OCI-LY1 (cell line): ENCODE measurements at regions not wholly inside any gene's neighbourhood (a gene's known extent, or its start where the extent isn't known, plus 50 kb on each side); places are given as distances from the start of the nearest gene placed in this dataset.

Experiments used
- H2AFZ ChIP-seq: fragments of 200-600 bp; sonication (generic), shearing (Covaris generic); 2 replicates; pipeline ENCODE4 v1.6.0; 2014; ENCODE audit warnings: antibody characterized with exemption, mild to moderate bottlenecking, low read length
- H3F3A ChIP-seq: fragments of 200-600 bp; sonication (generic), shearing (Covaris generic); 2 replicates; pipeline ENCODE4 v1.6.0; 2014; ENCODE audit warnings: mild to moderate bottlenecking, antibody characterized with exemption, low read length, moderate library complexity; ENCODE audit not compliant: insufficient read depth
- H3K27ac ChIP-seq: fragments of 200-600 bp; sonication (generic); 2 replicates; pipeline ENCODE4 v1.5.1; 2014; ENCODE audit warnings: low read length, mixed run types, mild to moderate bottlenecking, low read depth; ENCODE audit not compliant: poor library complexity, severe bottlenecking
- H3K27me3 ChIP-seq: fragments of 200-600 bp; sonication (generic); 2 replicates; pipeline ENCODE4 v1.6.0; 2014; ENCODE audit warnings: antibody characterized with exemption, mild to moderate bottlenecking, low read length, moderate library complexity; ENCODE audit not compliant: insufficient read depth
- H3K36me3 ChIP-seq: fragments of 200-600 bp; sonication (generic); 2 replicates; pipeline ENCODE4 v1.6.1; 2014; ENCODE audit warnings: mild to moderate bottlenecking, antibody characterized with exemption, low read length, moderate library complexity, mixed read lengths; ENCODE audit not compliant: insufficient read depth
- H3K4me1 ChIP-seq: fragments of 200-600 bp; sonication (generic); 2 replicates; pipeline ENCODE4 v1.5.1; 2014; ENCODE audit warnings: mild to moderate bottlenecking, low read length, moderate library complexity; ENCODE audit not compliant: insufficient read depth, severe bottlenecking
- H3K4me2 ChIP-seq: fragments of 200-600 bp; sonication (generic), shearing (Covaris generic); 2 replicates; pipeline ENCODE4 v1.6.1; 2014; ENCODE audit warnings: low read length
- H3K4me3 ChIP-seq: fragments of 200-600 bp; sonication (generic); 2 replicates; pipeline ENCODE4 v1.5.1; 2014; ENCODE audit warnings: low read length, low read depth, mild to moderate bottlenecking, mixed read lengths; ENCODE audit not compliant: poor library complexity, severe bottlenecking
- H3K79me2 ChIP-seq: fragments of 200-600 bp; shearing (Covaris generic); 2 replicates; pipeline ENCODE4 v1.6.1; 2016; ENCODE audit warnings: mixed run types, low read length, mixed read lengths; ENCODE audit not compliant: insufficient read depth
- H3K9ac ChIP-seq: fragments of 200-600 bp; sonication (generic), shearing (Covaris generic); 2 replicates; pipeline ENCODE4 v1.6.1; 2014; ENCODE audit warnings: mild to moderate bottlenecking, low read length, mixed read lengths
- H3K9me2 ChIP-seq: fragments of 200-600 bp; sonication (generic), shearing (Covaris generic); 2 replicates; pipeline ENCODE4 v1.6.1; 2014; ENCODE audit warnings: low read depth, mild to moderate bottlenecking, low read length, mixed read lengths
- H3K9me3 ChIP-seq: fragments of 200-600 bp; shearing (Covaris generic); 2 replicates; pipeline ENCODE4 v1.6.1; 2014; ENCODE audit warnings: low read length, mixed read lengths
- H4K20me1 ChIP-seq: fragments of 200-600 bp; sonication (generic), shearing (Covaris generic); 2 replicates; pipeline ENCODE4 v1.6.0; 2016; ENCODE audit warnings: mild to moderate bottlenecking, low read length; ENCODE audit not compliant: insufficient read depth
- CTCF ChIP-seq: fragments of 200-600 bp; sonication (generic), shearing (Covaris generic); IDR thresholded peaks from 2 replicates; pipeline ENCODE4 v1.5.1; 2017; ENCODE audit warnings: mild to moderate bottlenecking, antibody characterized with exemption, low read length, moderate library complexity, mixed read lengths
- EZH2 ChIP-seq: fragments of 200-600 bp; sonication (generic), shearing (Covaris generic); IDR thresholded peaks from 2 replicates; pipeline ENCODE4 v1.8.0; 2017; ENCODE audit warnings: borderline replicate concordance, mixed run types, mild to moderate bottlenecking, antibody characterized with exemption, low read length, moderate library complexity, mixed read lengths

DNA sequence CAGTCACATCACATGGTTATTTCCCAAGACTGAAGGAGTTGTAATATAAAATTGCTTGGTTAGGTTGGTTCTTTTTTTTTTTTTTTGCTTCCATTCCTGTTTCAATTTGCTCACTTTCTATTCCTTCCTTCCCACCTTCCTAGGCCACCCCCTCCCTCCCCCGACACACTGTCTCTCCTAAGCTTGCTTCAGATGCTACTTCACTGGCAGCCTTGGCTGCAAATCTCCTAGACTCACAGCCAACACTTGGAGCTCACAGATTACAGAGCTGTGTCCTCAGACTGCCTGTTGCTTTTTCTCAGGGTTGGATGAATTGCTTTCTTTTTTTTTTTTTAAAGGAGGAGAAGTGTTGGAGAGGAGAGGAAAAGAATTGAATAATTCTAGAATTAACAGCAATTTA is 77.3 kb upstream of the GRIN2B start:
- H3K4me3 ChIP-seq: no peak overlapping the region
- H3K4me2 ChIP-seq: no peak overlapping the region
- no peak overlapping the region for H3K27ac ChIP-seq
- no peak overlapping the region for H2AFZ ChIP-seq
- no peaks in the 10 kb centered on the region for H3K27me3 ChIP-seq
- no peaks in the 10 kb centered on the region for H3K9me2 ChIP-seq
- no peaks in the 10 kb centered on the region for H3K9me3 ChIP-seq
- no peaks in the 10 kb centered on the region; the same call in 1 of the 2 replicates for H3F3A ChIP-seq
- H3K79me2 ChIP-seq: no peaks in the 10 kb centered on the region
- H4K20me1 ChIP-seq: no peaks in the 10 kb centered on the region
- no peaks in the 10 kb centered on the region for H3K4me1 ChIP-seq
- TF ChIP-seq CTCF (no peak), EZH2 (no peak)
- no peaks in the 10 kb centered on the region for H3K36me3 ChIP-seq
- H3K9ac ChIP-seq: no peak overlapping the region

DNA sequence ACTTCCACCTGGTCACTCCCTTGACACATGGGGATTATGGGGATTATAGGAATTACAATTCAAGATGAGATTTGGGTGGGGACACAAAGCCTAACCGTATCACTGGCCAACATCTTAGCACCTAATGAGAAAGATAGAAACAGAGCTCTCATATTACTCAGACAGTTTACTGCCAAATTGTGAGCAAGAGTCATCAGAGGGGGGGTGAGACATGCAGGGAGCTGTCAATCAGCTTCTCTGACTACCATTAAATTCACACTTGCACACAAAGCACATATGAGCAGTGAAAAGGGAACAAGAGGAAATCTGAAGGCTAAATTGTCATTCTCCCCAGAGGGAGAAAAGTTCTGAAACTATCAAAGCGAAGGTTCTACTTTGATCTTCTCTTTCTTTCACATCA is 78.1 kb upstream of the GRIN2B start:
- Histone ChIP-seq H3K9me2 (no peaks in the 10 kb centered on the region), H3K36me3 (no peaks in the 10 kb centered on the region), H3K9ac (no peak overlapping the region), H3F3A (no peaks in the 10 kb centered on the region), H3K4me3 (no peak overlapping the region), H4K20me1 (no peaks in the 10 kb centered on the region), H3K79me2 (no peaks in the 10 kb centered on the region), H3K27me3 (no peaks in the 10 kb centered on the region), H2AFZ (no peak overlapping the region), H3K27ac (no peak overlapping the region), H3K9me3 (no peaks in the 10 kb centered on the region), H3K4me1 (no peaks in the 10 kb centered on the region), H3K4me2 (no peak overlapping the region)
- TF ChIP-seq CTCF (no peak), EZH2 (no peak)

- no peaks in the 10 kb centered on the region for H3F3A ChIP-seq
- no peaks in the 10 kb centered on the region for H3K9me2 ChIP-seq
- no peak for TF ChIP-seq EZH2
- no peak for TF ChIP-seq CTCF
- H3K27ac ChIP-seq: no peak overlapping the region
- no peaks in the 10 kb centered on the region for H3K79me2 ChIP-seq
- H3K9me3 ChIP-seq: no peaks in the 10 kb centered on the region
- H3K9ac ChIP-seq: no peak overlapping the region
- peak overlapping the region; percentile 42; the same call in 1 of the 2 replicates for H2AFZ ChIP-seq
- no peaks in the 10 kb centered on the region for H4K20me1 ChIP-seq
- no peak overlapping the region for H3K4me2 ChIP-seq
- no peaks in the 10 kb centered on the region for H3K27me3 ChIP-seq
- H3K4me3 ChIP-seq: no peak overlapping the region
- no peaks in the 10 kb centered on the region for H3K36me3 ChIP-seq
- H3K4me1 ChIP-seq: peaks cover 10% of the 10 kb centered on the region
Observed at GRCh38 chr12:14065616-14066015, 84.2 kb upstream of the GRIN2B start.
